HEK293T (cell line): ENCODE measurements at regions not wholly inside any gene's neighbourhood (a gene's known extent, or its start where the extent isn't known, plus 50 kb on each side); places are given as distances from the start of the nearest gene placed in this dataset.

ENCODE experiments used
- ARNT ChIP-seq: fragments of 450-650 bp; IDR thresholded peaks from 2 replicates; pipeline ENCODE4 v1.6.1; 2017; ENCODE audit warnings: mild to moderate bottlenecking
- BHLHE40 ChIP-seq: fragments of 450-650 bp; IDR thresholded peaks from 2 replicates; pipeline ENCODE4 v1.6.1; 2016; ENCODE audit warnings: mild to moderate bottlenecking, moderate library complexity, borderline replicate concordance
- FOXA1 ChIP-seq: fragments of 450-650 bp; IDR thresholded peaks from 2 replicates; pipeline ENCODE4 v1.6.1; 2016; ENCODE audit warnings: mild to moderate bottlenecking
- FOXK2 ChIP-seq: fragments of 450-650 bp; IDR thresholded peaks from 2 replicates; pipeline ENCODE4 v1.6.1; 2016; ENCODE audit warnings: mild to moderate bottlenecking
- FOXM1 ChIP-seq: fragments of 450-650 bp; IDR thresholded peaks from 2 replicates; pipeline ENCODE4 v1.6.1; 2017; ENCODE audit warnings: mild to moderate bottlenecking, borderline replicate concordance
- HDGF ChIP-seq: fragments of 450-650 bp; IDR thresholded peaks from 2 replicates; pipeline ENCODE4 v1.6.1; 2017; ENCODE audit warnings: antibody characterized with exemption, borderline replicate concordance
- SP1 ChIP-seq: fragments of 450-650 bp; IDR thresholded peaks from 2 replicates; pipeline ENCODE4 v1.6.1; 2017
- SUZ12 ChIP-seq: fragments of 450-650 bp; IDR thresholded peaks from 2 replicates; pipeline ENCODE4 v1.6.1; 2016; ENCODE audit warnings: mild to moderate bottlenecking
- TARDBP ChIP-seq: fragments of 450-650 bp; IDR thresholded peaks from 2 replicates; pipeline ENCODE4 v1.6.1; 2016

DNA sequence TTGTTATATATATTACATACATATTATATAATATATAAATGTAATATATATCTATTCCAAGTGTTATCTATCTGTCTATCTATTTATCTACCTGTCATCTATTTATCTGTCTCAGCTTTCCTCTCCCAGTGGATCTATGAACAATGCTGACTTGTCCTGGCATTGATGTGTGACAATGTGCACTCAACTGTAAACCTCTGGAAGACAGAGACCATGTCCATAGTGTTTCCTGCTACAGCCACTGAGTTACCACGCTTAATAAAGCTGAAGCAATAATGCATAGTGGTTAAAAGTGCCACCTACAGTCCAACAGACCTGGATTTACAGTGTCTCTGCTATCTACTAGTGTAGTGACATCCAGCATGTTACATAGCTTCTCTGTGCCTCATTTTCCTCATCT lies 57.2 kb upstream of the TMED7 start:
- TF ChIP-seq SP1: no peak
- no peak for TF ChIP-seq BHLHE40
- TF ChIP-seq SUZ12: no peak
- TF ChIP-seq FOXM1: no peak
- TF ChIP-seq FOXK2: no peak
- no peak for TF ChIP-seq FOXA1
- TF ChIP-seq ARNT: no peak
- no peak for TF ChIP-seq TARDBP
- TF ChIP-seq HDGF: no peak
